Hematopoietic multipotent progenitor cell treated with erythropoietin and hydrocortisone succinate and interleukin-3 and kit ligand, for 4 days (in vitro differentiated cells): ENCODE measurements at regions not wholly inside any gene's neighbourhood (a gene's known extent, or its start where the extent isn't known, plus 50 kb on each side); places are given as distances from the start of the nearest gene placed in this dataset.
A peak's percentile ranks its signal among the peaks of the same experiment; 100 is the strongest.

Experiments used
- DNase-seq: peaks from one replicate; pipeline ENCODE4 v3.0.0-alpha.2; 2015

- no peak for DNase-seq
These were observed 210.4 kb downstream of the ALDH8A1 start for GRCh38 chr6:134739299-134740026.

GRCh38 chr6:134738211-134738885 is 211.6 kb downstream of the ALDH8A1 start:
- DNase-seq: no peak

- no peak for DNase-seq
These were observed 214.4 kb downstream of the ALDH8A1 start for GRCh38 chr6:134735461-134735860.

- no peak for DNase-seq
These were observed 215.5 kb downstream of the ALDH8A1 start for GRCh38 chr6:134734312-134734869.

- peak; percentile 6 for DNase-seq
These were observed 216.1 kb downstream of the ALDH8A1 start for GRCh38 chr6:134733801-134734200.

- no peak for DNase-seq
These were observed 217.1 kb downstream of the ALDH8A1 start for GRCh38 chr6:134732763-134733162.

- no peak for DNase-seq
These were observed 218.3 kb downstream of the ALDH8A1 start for GRCh38 chr6:134731615-134732014.

- no peak for DNase-seq
These were observed 219.9 kb downstream of the ALDH8A1 start for GRCh38 chr6:134730013-134730412.

GRCh38 chr6:134729561-134729960 is 220.3 kb downstream of the ALDH8A1 start:
- DNase-seq: no peak

- no peak for DNase-seq
These were observed 222.8 kb downstream of the ALDH8A1 start for GRCh38 chr6:134727081-134727480.

- DNase-seq: no peak
These were observed 224.3 kb downstream of the ALDH8A1 start for GRCh38 chr6:134725590-134725989.

- peak; percentile 8 for DNase-seq
These were observed 225.0 kb downstream of the ALDH8A1 start for GRCh38 chr6:134724771-134725340.

- no peak for DNase-seq
These were observed 226.6 kb downstream of the ALDH8A1 start for GRCh38 chr6:134723081-134723871.

- DNase-seq: no peak
These were observed 227.6 kb downstream of the ALDH8A1 start for GRCh38 chr6:134722200-134722870.

- DNase-seq: no peak
These were observed 228.9 kb downstream of the ALDH8A1 start for GRCh38 chr6:134721060-134721405.

- peak; percentile 7 for DNase-seq
These were observed 229.4 kb downstream of the ALDH8A1 start for GRCh38 chr6:134720353-134721059.

- no peak for DNase-seq
These were observed 230.0 kb downstream of the ALDH8A1 start for GRCh38 chr6:134719911-134720310.

GRCh38 chr6:134719286-134719685 is 230.6 kb downstream of the ALDH8A1 start:
- no peak for DNase-seq

GRCh38 chr6:134714679-134715078 is 235.2 kb downstream of the ALDH8A1 start:
- peak; percentile 43 for DNase-seq

GRCh38 chr6:134714113-134714512 is 235.8 kb downstream of the ALDH8A1 start:
- no peak for DNase-seq

GRCh38 chr6:134712311-134712710 is 237.6 kb downstream of the ALDH8A1 start:
- no peak for DNase-seq

- DNase-seq: no peak
These were observed 241.8 kb downstream of the ALDH8A1 start for GRCh38 chr6:134708079-134708478.
